Right renal pelvis (tissue), 4 donors: ENCODE measurements at regions not wholly inside any gene's neighbourhood (a gene's known extent, or its start where the extent isn't known, plus 50 kb on each side); places are given as distances from the start of the nearest gene placed in this dataset.
A peak's percentile ranks its signal among the peaks of the same experiment; 100 is the strongest.
"Not testable (repeated sequence)": the region's sequence is repeated elsewhere in the genome, so short reads cannot be mapped to it uniquely, and the experiment has no call there.

Source experiments
- DNase-seq, 4 donors: peaks; one replicate each; pipeline ENCODE4 v3.0.0-alpha.2; 2013; ENCODE audit warnings: low read depth in 4 of 4, low spot score in 3 of 4, missing footprints in 1 of 4

GRCh38 chr14:85150166-85150565, 379.8 kb upstream of the FLRT2 start:
- DNase-seq, result no peak

DNA sequence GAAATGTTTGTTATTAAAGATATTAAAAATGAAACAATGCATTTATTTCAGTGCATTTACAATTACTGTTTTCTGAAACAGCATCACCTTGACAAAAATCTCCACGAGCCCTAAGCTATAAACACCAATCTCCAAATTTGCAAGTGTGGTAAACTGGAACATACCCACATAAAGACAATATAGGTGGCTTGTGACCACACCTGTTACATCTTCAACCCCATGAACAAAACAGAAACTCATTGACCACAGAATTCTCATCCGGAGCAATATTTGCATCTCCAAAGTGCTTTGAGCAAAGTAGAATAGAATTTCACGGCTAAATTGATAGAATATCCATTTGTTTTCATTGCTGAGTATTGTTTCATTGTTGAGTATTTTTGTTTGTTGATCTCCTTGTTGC, 375.2 kb upstream of the FLRT2 start:
- DNase-seq, result no peak

DNA sequence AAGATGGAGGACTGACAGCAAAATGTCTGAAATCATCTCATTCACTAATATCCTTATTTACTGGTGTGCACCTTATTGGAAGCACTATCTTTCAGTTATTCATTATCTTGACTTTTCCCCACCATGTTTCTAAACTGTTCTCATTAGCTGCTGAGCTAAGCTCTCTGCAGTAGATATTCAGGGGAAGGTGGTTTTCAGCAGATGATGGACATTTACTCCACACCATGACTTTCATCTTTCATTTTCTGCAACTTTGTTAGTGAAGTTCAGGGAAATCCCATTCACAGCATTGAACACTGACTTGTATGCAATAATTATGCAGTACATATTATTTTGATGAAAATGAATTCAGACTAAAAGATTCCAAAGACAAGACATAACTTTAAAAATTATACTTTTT, 373.6 kb upstream of the FLRT2 start:
- no peak for DNase-seq

- no peak for DNase-seq
Measured at GRCh38 chr14:85159726-85160125, 370.2 kb upstream of the FLRT2 start.

DNA sequence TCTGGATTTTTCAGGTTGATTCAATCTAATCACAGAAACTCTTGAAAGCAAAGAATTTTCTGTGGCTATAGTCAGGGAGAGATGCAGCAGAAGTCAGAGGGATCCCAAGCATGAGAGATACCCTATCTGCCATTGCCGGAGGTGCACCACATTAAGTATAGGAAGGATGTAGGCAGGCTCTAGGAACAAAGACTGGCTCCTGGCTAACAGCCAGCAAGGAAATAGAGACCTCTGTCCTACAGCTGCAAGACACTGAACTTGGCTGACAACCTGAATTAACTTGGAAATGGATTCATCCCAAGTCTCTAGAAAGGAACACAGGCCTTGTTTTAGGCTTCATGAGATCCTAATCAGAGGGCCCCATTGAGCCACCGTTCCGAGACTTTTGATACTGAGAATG, 364.9 kb upstream of the FLRT2 start:
- no peak for DNase-seq

DNA sequence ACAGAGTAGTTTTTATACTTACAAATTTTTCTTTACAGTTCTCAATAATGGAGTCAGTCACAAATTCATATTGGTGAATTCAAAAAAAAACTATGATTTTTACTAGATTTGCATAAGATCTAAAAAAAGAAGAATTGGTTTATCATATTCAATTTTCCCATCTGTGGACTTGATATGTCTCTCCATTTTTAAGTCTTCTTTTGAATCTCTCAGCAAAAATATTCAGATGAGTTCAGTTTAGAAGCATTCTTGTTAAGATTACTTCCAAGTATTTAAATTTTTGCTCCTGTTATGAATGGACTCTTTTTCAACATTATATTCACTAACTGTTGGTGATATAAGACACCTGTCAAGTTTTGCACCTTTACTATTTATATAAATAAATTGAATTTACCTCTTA, 360.6 kb upstream of the FLRT2 start:
- no peak for DNase-seq

DNA sequence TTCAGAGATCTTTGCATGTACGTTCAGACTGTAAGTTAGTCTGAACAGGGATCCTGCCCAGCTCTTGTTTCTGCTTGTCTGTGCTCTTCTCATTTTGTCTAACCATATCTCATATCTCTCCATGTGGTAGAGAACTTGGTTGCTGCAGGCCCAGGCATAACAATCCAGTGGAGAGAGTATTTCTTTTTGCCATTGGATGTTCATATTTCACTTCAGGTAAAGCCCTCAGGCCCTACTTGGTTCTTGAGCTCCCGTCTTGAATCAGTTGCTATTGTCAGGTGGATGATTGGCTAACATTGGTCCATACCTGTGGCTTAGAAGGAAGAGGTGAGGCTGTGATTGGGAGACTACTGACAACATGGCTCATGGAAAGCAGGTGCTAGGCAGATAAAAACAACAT, 357.7 kb upstream of the FLRT2 start:
- no peak for DNase-seq

DNA sequence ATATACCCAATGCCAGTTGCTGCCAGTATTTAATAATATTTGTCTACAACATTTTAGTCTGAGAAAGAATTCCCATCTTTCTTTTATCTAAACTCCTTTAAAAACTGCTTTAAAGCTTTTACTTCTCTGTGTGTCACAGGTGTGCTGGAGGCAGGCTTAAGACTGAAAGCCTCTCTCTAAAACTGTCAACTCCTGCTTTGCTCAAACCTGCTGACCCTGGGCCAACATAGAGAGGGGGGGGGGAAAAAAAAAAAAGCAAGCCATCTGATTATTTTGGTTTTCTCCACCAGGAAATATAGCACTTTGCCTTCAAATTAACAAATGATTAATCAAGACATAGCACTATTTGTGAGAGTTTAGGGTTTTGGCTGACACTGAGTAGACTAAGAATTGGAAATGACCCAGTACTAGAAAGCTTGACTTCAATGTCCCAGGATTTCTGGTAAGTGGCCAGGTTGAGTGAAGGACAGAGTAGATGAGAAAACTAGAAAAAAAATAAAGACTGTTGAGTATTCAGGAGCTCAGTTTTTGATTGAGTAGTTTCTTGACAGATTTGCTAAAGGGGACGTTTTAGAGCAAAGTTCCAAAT, 357.0 kb upstream of the FLRT2 start:
- DNase-seq, result no peak

DNA sequence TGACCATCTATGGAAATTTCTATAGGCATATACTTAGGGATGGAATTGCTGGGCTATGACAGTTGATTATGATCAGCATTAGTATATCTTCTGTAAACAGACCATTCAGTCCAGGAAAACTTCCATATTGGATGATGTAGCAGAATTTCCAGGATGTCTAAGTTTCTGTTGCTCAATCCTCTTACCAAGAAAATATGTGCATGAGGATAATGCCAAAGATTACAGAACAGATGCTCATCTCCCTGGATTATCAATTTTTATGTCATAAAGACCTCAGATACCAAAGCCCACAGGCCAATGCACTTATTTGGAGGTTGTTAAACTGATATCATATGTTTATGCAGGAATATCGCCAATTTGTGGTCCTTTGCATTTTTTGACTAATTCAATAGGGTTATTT, 354.4 kb upstream of the FLRT2 start:
- DNase-seq, result no peak

- DNase-seq, result no peak
Measured at GRCh38 chr14:85178864-85179263, 351.1 kb upstream of the FLRT2 start.

DNA sequence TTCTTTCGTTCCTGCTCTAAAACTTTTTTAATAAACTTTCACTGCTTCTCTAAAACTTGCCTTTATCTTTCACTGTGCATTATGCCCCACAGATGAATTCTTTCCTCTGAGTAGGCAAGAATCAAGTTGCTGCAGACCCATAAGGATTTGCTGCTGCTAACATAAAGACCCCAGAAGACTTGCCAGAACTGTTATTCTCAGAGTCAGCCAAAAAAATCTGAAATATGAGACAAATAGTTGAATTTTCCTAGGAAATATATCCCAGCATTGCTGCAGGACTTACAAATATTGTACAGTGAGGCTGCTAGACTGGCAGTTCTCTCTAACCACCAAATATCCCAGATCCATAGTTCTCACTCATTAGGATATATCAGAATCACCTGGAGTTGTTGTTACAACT, 349.1 kb upstream of the FLRT2 start:
- DNase-seq, result no peak

GRCh38 chr14:85182282-85182681, 347.7 kb upstream of the FLRT2 start:
- DNase-seq, result no peak

- DNase-seq, result peak in 1 of 4 donors; percentile 5
Measured at GRCh38 chr14:85186082-85186481, 343.9 kb upstream of the FLRT2 start.

- DNase-seq, result no peak
Measured at GRCh38 chr14:85187521-85187920, 342.4 kb upstream of the FLRT2 start.

- DNase-seq, result no peak
Measured at GRCh38 chr14:85188836-85189235, 341.1 kb upstream of the FLRT2 start.

GRCh38 chr14:85189253-85189652, 340.7 kb upstream of the FLRT2 start:
- not testable (repeated sequence) for DNase-seq

GRCh38 chr14:85190251-85190650, 339.7 kb upstream of the FLRT2 start:
- DNase-seq, result no peak

DNA sequence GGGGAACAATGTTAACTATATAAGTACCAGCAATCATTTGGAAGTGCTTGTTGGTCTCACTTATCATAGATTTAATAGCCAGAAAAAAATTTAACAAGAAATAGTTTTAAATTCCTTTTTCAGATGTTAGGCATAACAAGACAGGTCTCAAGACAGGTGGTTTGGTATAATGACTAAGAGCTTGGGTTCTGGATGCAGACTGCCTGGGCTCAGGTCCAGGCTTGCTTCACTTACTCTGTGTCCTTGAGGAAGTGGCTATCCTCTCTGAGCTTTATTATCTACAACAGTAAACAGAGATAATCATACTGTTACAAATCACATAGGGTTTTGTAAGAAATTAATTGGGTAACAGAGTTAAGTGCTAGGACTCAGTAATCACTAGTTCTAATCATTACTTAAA, 338.0 kb upstream of the FLRT2 start:
- no peak for DNase-seq

DNA sequence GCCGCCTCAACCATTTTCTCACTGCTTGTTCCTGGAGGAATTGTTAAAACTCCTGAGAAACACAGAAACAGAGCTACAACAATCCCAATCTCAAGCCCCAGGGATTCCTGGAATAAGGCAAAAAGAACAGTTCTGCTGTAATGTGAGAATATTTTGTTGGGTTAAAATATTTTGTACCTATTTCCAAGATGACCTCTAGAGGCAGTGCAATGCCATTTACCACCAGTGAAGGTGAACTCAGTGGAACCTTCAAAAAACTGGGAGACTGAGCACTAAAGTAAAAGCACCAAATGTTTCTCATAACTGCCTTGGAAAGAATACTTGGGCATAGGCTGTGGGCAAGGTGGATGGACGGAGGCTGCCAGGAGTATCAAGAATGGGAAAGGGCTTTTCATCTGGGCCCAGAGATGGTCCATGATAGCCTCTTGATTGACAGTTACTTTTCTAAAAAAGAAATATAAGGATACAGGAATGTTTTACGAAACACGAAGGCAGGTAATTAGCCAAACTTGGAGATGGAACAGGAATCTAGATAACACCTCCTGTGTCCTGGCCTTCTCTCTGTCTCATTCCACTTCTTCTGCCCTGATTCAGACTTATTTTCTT, 334.0 kb upstream of the FLRT2 start:
- DNase-seq, result no peak

DNA sequence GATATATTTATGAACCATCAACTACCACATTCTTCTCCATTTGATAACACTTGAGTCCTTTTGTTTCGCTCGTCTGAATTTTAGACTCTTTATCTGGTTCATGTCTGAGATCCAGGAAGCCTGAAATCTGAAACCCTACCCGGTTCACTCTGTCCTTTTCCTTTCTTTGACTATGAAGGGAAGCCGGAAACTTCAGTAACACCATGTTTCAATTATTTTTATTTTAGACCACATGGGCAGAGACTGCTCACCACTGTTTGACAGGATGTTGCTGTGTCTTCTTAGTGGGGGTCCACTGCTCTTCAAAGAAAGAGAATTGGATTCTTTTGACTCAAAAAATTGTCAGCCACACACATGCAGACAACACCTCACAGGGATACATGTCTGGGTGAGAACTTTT, 331.9 kb upstream of the FLRT2 start:
- DNase-seq, result no peak

DNA sequence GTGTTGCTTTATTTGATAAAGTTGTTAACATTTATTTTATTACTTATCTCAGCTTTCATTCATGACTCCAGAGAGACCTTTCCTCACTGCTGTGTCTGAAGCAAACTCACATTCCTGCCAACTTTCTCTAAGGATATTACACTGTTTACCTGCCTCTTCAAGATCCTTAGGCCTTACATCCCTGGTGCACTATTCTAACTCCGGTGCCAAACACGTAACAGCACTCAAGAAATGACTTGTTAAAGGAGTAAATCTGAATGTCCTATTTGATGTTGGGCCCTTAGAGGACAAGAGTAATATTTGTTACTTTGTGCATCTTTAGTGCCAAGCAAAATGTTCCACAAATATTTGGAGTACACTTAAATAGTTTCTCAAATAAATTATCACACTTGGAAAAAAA, 324.1 kb upstream of the FLRT2 start:
- no peak for DNase-seq

GRCh38 chr14:85214471-85214870, 315.5 kb upstream of the FLRT2 start:
- DNase-seq, result no peak

GRCh38 chr14:85217412-85217811, 312.5 kb upstream of the FLRT2 start:
- DNase-seq, result no peak
